Medulla oblongata (tissue), 1 donor: ENCODE measurements at regions not wholly inside any gene's neighbourhood (a gene's known extent, or its start where the extent isn't known, plus 50 kb on each side); places are given as distances from the start of the nearest gene placed in this dataset.

Experiments
- DNase-seq: peaks from one replicate; pipeline ENCODE4 v3.0.0-alpha.2; 2015; ENCODE audit errors: extremely low spot score

DNA sequence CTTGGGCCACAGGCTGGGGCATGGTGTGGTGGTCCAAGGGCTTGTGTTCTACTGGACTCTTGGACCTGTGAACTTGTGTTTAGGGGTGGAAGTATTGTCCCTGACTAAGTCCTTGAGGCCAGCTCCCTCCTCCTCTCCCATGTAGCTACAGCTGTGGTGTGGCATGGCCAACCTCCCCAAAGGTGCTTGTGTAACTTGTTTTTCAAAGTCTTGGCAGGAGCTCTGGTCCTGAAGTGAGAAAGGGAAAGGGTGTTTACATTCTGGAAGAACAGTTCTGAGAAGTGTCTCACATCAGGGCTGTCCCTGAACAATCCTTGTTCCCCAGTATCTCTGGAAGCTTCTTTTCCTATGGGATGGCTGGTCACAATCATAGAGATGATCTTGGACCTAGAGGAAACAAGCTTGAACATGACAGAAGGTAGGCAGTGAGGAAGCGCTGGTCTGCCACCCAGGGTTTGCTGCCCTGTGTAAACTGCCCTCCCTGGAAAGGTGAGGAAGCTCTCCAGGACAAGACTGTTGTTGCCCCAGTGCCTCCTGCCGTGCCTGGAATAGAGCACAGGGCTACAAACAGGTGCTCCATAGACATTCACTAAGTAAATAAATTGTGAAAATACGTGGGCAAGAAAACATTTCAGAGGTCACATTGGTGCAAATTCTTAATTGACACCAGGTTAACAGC is 64.6 kb upstream of the KLF9 start:
- DNase-seq: no peak

DNA sequence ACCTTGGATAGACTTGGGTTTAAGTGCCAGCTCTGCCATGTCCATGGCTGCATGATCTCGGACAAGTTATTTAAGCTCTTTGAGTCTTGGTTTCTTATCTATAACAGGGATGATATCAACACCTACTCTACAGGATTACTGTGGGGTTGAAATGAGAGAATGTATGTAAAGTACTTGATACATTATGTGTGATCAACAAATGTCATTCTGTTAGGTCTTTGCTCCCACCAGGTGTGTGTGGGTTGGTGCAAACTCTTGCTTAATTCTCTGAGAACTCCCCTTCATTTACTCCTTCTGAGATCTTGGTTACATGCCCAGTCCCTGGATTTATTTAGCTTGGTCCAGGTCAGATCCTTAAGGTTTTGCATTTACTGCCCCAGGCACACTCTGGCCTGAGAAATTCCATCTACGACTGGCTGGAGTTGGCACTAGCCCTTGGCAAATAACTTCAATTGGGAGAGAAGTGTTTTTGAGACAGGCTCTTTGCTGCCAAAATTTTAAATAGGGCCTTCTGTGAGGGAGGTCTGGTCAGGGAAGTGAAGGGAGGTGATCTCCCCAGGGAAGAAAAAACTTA is 63.5 kb upstream of the KLF9 start:
- DNase-seq: peak; percentile 39

DNA sequence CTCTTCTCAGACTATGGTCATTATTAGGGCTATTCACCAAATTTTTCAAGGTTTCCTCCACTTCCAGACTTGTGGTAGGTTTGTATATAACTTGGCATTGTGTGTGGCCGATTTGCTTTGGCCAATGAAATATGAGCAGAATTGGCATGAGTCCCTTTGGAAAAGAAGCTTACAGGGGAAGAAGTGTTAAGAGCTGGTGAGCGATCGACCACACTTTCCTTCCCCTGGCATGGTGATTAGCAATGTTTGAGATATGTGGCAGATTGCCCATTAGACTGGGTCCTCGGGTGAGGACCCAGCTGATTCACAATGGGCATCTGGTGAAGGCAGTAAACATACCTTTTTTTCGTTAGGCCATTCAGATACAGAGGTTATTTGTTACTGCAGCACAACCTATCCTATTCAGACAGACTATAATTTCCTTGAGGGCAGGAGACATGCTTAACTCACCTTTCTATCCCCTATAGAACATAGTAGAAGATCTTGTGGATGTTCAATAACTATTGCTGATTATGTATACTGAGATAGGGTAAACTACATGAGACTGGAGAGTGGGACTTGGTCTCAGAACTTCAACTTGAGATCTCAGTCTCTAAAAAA is 62.8 kb upstream of the KLF9 start:
- no peak for DNase-seq

GRCh38 chr9:70475211-70475610 is 60.8 kb upstream of the KLF9 start:
- DNase-seq: no peak

- DNase-seq: no peak
These were observed 60.0 kb upstream of the KLF9 start for GRCh38 chr9:70474413-70474812.

- DNase-seq: no peak
These were observed 58.1 kb upstream of the KLF9 start for GRCh38 chr9:70472268-70473249.

GRCh38 chr9:70470050-70471015 is 55.9 kb upstream of the KLF9 start:
- DNase-seq: no peak

DNA sequence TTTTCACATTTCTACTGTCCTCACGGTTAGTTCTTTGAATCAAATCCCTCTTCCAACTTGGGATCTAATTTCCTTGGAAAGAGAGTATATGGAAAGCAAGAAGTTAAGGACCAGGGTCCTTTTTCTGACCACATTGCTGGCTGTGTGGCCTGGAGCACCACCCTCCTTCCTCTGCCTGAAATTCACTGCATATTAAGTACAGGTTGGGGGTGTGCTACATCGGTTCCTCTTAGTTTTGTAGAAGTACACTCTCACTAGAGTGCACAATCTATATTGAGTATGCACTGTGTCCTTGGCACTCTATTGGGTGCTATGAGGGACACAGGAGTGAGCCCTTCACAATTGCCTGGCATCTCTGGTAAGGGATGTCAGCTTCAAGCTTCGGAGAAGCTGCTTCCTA is 53.8 kb upstream of the KLF9 start:
- no peak for DNase-seq

- DNase-seq: no peak
These were observed 52.6 kb upstream of the KLF9 start for GRCh38 chr9:70466976-70467561.

DNA sequence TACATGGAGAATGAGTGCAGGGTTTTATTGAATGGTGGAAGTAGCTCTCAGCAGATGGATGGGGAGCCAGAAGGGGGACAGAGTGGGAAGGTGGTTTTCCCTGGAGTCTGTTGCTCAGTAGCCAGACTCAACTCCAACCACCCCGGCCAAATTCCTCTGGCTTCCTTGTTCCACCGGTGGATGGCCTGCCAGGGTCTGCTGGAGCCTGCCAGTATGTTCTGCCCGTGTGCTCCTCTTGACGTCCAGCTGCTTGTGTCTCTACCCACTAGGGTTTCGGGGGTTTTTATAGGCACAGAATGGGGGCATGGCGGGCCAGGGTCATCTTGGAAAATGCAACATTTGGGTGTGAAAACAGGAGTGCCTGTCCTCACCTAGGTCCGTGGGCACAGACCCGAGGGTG is 51.4 kb upstream of the KLF9 start:
- no peak for DNase-seq

DNA sequence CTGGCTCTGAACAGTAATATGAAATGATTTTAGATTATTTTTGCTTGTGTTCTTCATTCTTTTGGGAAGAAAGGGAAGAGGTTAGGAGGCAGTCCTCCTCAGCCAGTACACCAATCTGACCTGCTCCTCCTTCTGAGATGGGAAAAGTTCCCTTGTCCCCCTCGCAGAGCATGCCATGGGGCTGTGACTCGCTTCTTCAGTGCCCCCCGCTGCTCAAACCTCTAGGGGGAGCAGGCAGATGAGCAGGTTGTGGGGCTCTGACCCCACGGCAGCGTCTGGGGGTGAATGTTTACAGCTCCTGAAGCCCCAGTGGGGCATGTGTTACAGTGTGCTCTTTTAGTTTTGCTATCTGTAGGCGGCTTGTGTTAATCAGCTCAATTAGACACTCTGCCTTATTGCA is 50.9 kb upstream of the KLF9 start:
- DNase-seq: no peak
